KBM-7 (cell line): ENCODE measurements at regions not wholly inside any gene's neighbourhood (a gene's known extent, or its start where the extent isn't known, plus 50 kb on each side); places are given as distances from the start of the nearest gene placed in this dataset.
"Not testable (repeated sequence)": the region's sequence is repeated elsewhere in the genome, so short reads cannot be mapped to it uniquely, and the experiment has no call there.

Source experiments
- DNase-seq: peaks from one replicate; pipeline ENCODE4 v3.0.0-alpha.2; 2015
- in situ Hi-C: fragments of 300-500 bp; cut with MboI; formaldehyde crosslinking; loops from 2 replicates; pipeline ENCODE4 v1.14.3; 2020; ENCODE audit warnings: low sequenced_read_pairs, low pct_unique_long_range_greater_than_20kb, mixed read lengths

- in situ Hi-C loops, result no loop called here
- no peak for DNase-seq
These were observed 552.9 kb downstream of the DIPK2A start for GRCh38 chr3:144524531-144524930.

GRCh38 chr3:144529566-144529965 lies 557.9 kb downstream of the DIPK2A start:
- DNase-seq, result no peak
- in situ Hi-C loops, result no loop called here

GRCh38 chr3:144544871-144545270 lies 573.2 kb downstream of the DIPK2A start:
- DNase-seq, result no peak
- in situ Hi-C loops, result no loop called here

- no peak for DNase-seq
- in situ Hi-C loops, result no loop called here
These were observed 574.9 kb downstream of the DIPK2A start for GRCh38 chr3:144546539-144546938.

- in situ Hi-C loops, result no loop called here
- DNase-seq, result no peak
These were observed 576.7 kb downstream of the DIPK2A start for GRCh38 chr3:144548346-144548745.

GRCh38 chr3:144549166-144549565 lies 577.5 kb downstream of the DIPK2A start:
- in situ Hi-C loops, result no loop called here

GRCh38 chr3:144552346-144553057 lies 580.9 kb downstream of the DIPK2A start:
- no peak for DNase-seq

More at GRCh38 chr3:144549166-144549565, 577.5 kb downstream of the DIPK2A start:
- DNase-seq, result no peak

GRCh38 chr3:144553301-144553700 lies 581.7 kb downstream of the DIPK2A start:
- no peak for DNase-seq
- in situ Hi-C loops, result no loop called here

More at GRCh38 chr3:144552346-144553057, 580.9 kb downstream of the DIPK2A start:
- in situ Hi-C loops, result no loop called here

- in situ Hi-C loops, result no loop called here
- DNase-seq, result no peak
These were observed 583.3 kb downstream of the DIPK2A start for GRCh38 chr3:144554889-144555288.

GRCh38 chr3:144556392-144556791 lies 584.8 kb downstream of the DIPK2A start:
- in situ Hi-C loops, result no loop called here
- DNase-seq, result no peak

- no peak for DNase-seq
- in situ Hi-C loops, result no loop called here
These were observed 585.9 kb downstream of the DIPK2A start for GRCh38 chr3:144557515-144557914.

GRCh38 chr3:144564011-144564410 lies 592.4 kb downstream of the DIPK2A start:
- in situ Hi-C loops, result no loop called here
- no peak for DNase-seq

GRCh38 chr3:144566320-144566719 lies 594.7 kb downstream of the DIPK2A start:
- in situ Hi-C loops, result no loop called here
- DNase-seq, result no peak

GRCh38 chr3:144569651-144570050 lies 598.0 kb downstream of the DIPK2A start:
- no peak for DNase-seq
- in situ Hi-C loops, result no loop called here

GRCh38 chr3:144583871-144584270 lies 612.2 kb downstream of the DIPK2A start:
- in situ Hi-C loops, result no loop called here
- no peak for DNase-seq

- no peak for DNase-seq
- in situ Hi-C loops, result no loop called here
These were observed 613.8 kb downstream of the DIPK2A start for GRCh38 chr3:144585408-144585807.

GRCh38 chr3:144585953-144586352 lies 614.3 kb downstream of the DIPK2A start:
- no peak for DNase-seq
- in situ Hi-C loops, result no loop called here

GRCh38 chr3:144586382-144586781 lies 614.8 kb downstream of the DIPK2A start:
- DNase-seq, result no peak
- in situ Hi-C loops, result no loop called here

- DNase-seq, result no peak
- in situ Hi-C loops, result no loop called here
These were observed 619.2 kb downstream of the DIPK2A start for GRCh38 chr3:144590854-144591253.

GRCh38 chr3:144593881-144594280 lies 622.3 kb downstream of the DIPK2A start:
- in situ Hi-C loops, result no loop called here
- DNase-seq, result no peak

GRCh38 chr3:144620236-144620635 lies 648.6 kb downstream of the DIPK2A start:
- in situ Hi-C loops, DNase-seq: not testable (repeated sequence)
